GM19351 (cell line): ENCODE measurements at regions not wholly inside any gene's neighbourhood (a gene's known extent, or its start where the extent isn't known, plus 50 kb on each side); places are given as distances from the start of the nearest gene placed in this dataset.

Source experiments
- ATAC-seq: cut with Tn5 transposase; IDR thresholded peaks from one replicate; pipeline ENCODE4 v1.9.1; 2021; ENCODE audit warnings: mild to moderate bottlenecking, moderate library complexity; ENCODE audit not compliant: unreplicated experiment

GRCh38 chr7:25544254-25544653 is 316.0 kb upstream of the NPVF start:
- no peak for ATAC-seq

GRCh38 chr7:25545124-25546008 is 317.1 kb upstream of the NPVF start:
- ATAC-seq: no peak

GRCh38 chr7:25546306-25546705 is 318.0 kb upstream of the NPVF start:
- no peak for ATAC-seq

- ATAC-seq: no peak
These were observed 321.1 kb upstream of the NPVF start for GRCh38 chr7:25549271-25549921.

- no peak for ATAC-seq
These were observed 321.9 kb upstream of the NPVF start for GRCh38 chr7:25550149-25550548.

GRCh38 chr7:25552998-25553397 is 324.7 kb upstream of the NPVF start:
- no peak for ATAC-seq

- ATAC-seq: no peak
These were observed 325.4 kb upstream of the NPVF start for GRCh38 chr7:25553580-25554291.

GRCh38 chr7:25557379-25557917 is 329.2 kb upstream of the NPVF start:
- ATAC-seq: no peak

GRCh38 chr7:25557930-25558329 is 329.6 kb upstream of the NPVF start:
- no peak for ATAC-seq

GRCh38 chr7:25558605-25559004 is 330.3 kb upstream of the NPVF start:
- no peak for ATAC-seq

GRCh38 chr7:25559581-25560367 is 331.5 kb upstream of the NPVF start:
- no peak for ATAC-seq

GRCh38 chr7:25562673-25563182 is 334.4 kb upstream of the NPVF start:
- ATAC-seq: no peak

GRCh38 chr7:25565002-25565401 is 336.7 kb upstream of the NPVF start:
- no peak for ATAC-seq

- ATAC-seq: no peak
These were observed 337.7 kb upstream of the NPVF start for GRCh38 chr7:25565949-25566348.

- no peak for ATAC-seq
These were observed 339.1 kb upstream of the NPVF start for GRCh38 chr7:25567430-25567829.

- no peak for ATAC-seq
These were observed 341.5 kb upstream of the NPVF start for GRCh38 chr7:25569765-25570164.

- ATAC-seq: no peak
These were observed 344.1 kb upstream of the NPVF start for GRCh38 chr7:25572423-25572822.

- ATAC-seq: no peak
These were observed 346.5 kb upstream of the NPVF start for GRCh38 chr7:25574828-25575227.

GRCh38 chr7:25575634-25576033 is 347.3 kb upstream of the NPVF start:
- no peak for ATAC-seq

GRCh38 chr7:25578991-25579777 is 350.9 kb upstream of the NPVF start:
- no peak for ATAC-seq
